Astrocyte of the cerebellum (primary cell): ENCODE measurements at regions not wholly inside any gene's neighbourhood (a gene's known extent, or its start where the extent isn't known, plus 50 kb on each side); places are given as distances from the start of the nearest gene placed in this dataset.

Experiments used
- DNase-seq: peaks from one replicate; pipeline ENCODE4 v3.0.0-alpha.2; 2011; ENCODE audit warnings: low read depth
- H3K4me3 ChIP-seq: 2 replicates; pipeline ENCODE4 v1.5.1; 2011; ENCODE audit warnings: mild to moderate bottlenecking, low read depth, low read length, moderate library complexity
- CTCF ChIP-seq: IDR thresholded peaks from 2 replicates; pipeline ENCODE4 v1.5.1; 2012; ENCODE audit warnings: low read length, low read depth, moderate library complexity, mild to moderate bottlenecking; ENCODE audit errors: missing control alignments
- in situ Hi-C: cut with HindIII; loops from 2 replicates; pipeline ENCODE4 v1.10.0; 2017; ENCODE audit warnings: low sequenced_read_pairs

- no peak for TF ChIP-seq CTCF
- H3K4me3 ChIP-seq, result no peak overlapping the region
- in situ Hi-C loops, result no loop called here
- DNase-seq, result no peak
Measured at GRCh38 chr1:67963263-67963662, 87.2 kb downstream of the DIRAS3 start.

GRCh38 chr1:67960766-67961165 lies 89.7 kb downstream of the DIRAS3 start:
- in situ Hi-C loops, result no loop called here
- DNase-seq, result no peak
- no peak for TF ChIP-seq CTCF
- H3K4me3 ChIP-seq, result no peak overlapping the region

- TF ChIP-seq CTCF, result no peak
- in situ Hi-C loops, result no loop called here
- no peak for DNase-seq
- H3K4me3 ChIP-seq, result no peak overlapping the region
Measured at GRCh38 chr1:67958472-67958871, 92.0 kb downstream of the DIRAS3 start.

GRCh38 chr1:67957066-67957465 lies 93.4 kb downstream of the DIRAS3 start:
- in situ Hi-C loops, result no loop called here
- H3K4me3 ChIP-seq, result no peak overlapping the region
- no peak for DNase-seq
- TF ChIP-seq CTCF, result no peak

- no peak for TF ChIP-seq CTCF
- no peak for DNase-seq
- in situ Hi-C loops, result no loop called here
- no peak overlapping the region for H3K4me3 ChIP-seq
Measured at GRCh38 chr1:67956116-67956515, 94.3 kb downstream of the DIRAS3 start.

- in situ Hi-C loops, result no loop called here
- no peak for DNase-seq
- TF ChIP-seq CTCF, result no peak
- H3K4me3 ChIP-seq, result no peak overlapping the region
Measured at GRCh38 chr1:67955591-67955990, 94.8 kb downstream of the DIRAS3 start.

- TF ChIP-seq CTCF, result no peak
- in situ Hi-C loops, result no loop called here
- no peak for DNase-seq
- H3K4me3 ChIP-seq, result no peak overlapping the region
Measured at GRCh38 chr1:67953301-67953700, 97.1 kb downstream of the DIRAS3 start.
